HG03378 (cell line): ENCODE measurements at regions not wholly inside any gene's neighbourhood (a gene's known extent, or its start where the extent isn't known, plus 50 kb on each side); places are given as distances from the start of the nearest gene placed in this dataset.

Experiments used
- ATAC-seq: cut with Tn5 transposase; IDR thresholded peaks from one replicate; pipeline ENCODE4 v1.9.1; 2021; ENCODE audit warnings: mild to moderate bottlenecking, moderate library complexity; ENCODE audit not compliant: unreplicated experiment

DNA sequence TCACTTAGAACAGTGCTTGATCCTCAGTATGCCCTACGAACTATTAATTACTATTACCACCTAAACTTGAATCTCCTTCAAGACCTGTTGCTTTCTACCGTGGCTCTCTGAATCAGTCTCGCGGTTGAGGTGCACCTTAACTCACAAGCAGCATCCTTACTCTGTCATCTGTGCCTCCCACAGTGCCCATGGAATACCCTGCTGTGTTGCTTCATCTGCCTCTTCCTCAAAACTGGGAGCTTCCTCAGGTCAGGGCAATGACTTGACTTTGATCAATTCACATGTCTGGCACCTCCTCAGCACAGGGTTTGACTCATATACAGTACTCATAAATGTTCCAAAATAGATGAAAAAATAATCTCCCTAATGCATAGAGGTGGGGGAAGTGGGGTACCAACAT lies 305.9 kb downstream of the NUAK1 start:
- no peak for ATAC-seq

DNA sequence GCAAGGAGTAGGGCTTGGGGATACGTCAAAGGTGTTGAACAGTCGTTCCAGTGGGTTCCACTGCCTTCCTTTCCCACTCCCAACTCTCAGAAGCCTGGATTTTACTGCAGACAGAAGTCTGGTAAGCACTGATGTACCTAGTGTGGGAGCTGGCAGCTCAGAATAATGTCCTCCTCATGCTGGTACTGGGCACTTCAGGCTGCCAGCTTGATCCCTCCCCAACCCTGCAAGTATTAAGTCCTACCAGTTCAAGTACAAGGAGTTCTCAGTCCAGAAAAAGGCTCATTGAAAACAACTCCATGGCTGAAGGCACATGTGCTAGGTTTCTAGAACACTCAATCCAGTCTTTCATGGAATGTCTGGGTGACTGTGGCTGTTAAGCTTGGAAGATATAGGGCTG lies 304.3 kb downstream of the NUAK1 start:
- ATAC-seq, result no peak

DNA sequence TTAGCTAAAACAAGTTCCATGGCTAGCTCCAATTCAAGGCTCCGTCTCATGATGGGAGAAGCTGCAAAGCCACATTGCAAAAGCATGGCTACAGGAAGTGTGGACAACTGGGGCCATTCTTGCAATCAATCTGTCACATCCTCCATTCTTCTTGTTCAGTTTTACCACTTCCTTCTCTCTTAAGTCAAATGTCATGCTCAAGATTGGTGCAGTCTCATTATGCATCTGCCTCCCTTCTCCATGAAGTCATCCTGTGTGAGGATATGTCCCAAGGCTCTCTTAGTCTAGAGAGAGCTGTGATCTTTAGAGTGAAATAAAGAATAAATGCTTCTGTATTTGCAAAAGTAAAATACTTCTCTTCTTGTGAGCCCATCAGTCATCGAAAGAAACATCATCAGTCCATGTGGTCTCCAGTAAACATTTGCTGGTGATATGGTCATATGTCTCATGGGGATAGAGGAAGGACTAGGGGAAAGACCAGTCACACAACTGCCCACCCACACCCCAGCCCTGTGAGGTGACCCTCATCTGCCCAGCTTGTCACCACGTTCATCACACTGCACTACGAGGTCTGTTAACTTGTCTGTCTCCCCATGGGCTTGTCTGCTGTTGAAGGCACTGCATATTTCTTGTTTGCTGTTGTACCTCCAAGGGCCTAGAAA lies 303.0 kb downstream of the NUAK1 start:
- ATAC-seq, result no peak

DNA sequence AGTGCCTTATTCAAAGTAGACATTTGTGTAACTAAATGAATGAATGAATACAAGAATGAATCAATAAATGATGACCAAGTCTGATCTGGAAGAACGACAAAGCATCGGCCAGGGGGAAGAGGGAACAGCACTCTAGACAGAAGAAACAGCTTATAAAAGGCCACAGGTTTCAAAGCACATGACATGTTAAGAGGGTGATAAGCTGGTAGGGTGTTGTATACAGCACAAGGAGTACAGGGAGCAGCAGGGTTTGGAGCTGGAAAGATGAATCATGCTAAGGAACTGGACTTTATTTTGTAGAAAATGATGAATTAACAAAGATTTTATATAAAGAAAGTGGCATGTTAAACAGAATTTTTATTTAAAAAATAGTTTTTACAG lies 302.5 kb downstream of the NUAK1 start:
- no peak for ATAC-seq

DNA sequence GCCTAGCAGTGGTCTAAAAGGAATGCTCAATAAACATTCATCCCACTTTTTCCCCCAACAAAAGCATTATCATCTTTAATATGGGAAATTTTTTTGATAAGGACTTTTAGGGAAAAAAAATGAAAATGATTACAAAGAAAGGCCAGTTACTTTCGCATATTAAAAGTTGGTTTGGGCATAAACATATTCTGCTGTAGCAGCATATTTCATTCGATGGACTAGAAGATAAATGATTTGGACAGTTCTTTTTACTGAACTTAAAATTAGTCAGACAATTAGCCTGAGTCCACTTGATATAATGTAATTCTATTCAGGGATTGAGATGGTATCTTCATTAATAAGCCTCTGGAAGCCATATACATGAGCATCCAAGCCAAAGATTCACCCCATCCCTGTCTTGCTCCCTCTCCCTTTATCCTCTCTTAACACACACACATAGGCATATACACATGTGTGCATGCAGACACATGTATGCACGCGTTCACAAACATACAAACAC lies 299.1 kb downstream of the NUAK1 start:
- no peak for ATAC-seq

DNA sequence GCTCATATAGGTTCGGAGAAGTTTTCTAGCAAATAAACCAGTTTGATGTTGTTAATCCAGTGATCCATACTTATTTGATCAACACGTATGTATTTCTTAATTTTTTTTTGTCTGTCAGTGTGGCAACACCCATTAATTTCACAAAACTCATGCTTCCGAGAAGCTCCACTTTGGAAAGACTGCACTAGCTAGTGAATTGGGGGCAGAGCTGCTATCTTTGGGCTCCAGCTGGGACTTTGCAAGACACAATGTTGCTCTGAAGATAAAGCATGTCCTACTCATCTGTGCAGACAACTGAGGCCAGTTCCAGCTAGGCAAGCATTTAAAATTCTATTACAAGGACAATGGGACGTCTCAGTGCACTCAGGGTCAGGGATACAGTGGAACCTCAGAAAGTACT lies 298.4 kb downstream of the NUAK1 start:
- no peak for ATAC-seq

DNA sequence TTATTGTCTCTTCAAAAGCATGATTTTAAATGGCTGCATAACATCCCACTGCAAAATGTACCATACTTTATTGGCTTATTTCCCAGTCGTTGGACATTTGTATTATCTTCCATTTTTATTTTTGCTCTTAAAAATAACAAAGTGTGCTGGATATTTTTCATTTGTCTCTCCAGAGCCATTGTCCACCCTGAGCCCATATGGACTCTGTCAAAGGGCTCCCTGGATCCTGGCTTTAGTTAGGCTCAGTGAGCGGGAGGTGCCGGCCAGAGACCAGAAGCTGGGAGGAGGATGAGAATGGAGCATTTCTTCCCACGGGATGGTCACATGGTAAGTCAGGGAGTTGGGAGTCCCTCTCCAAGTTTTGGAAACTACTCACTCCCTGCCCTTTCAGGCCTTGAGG lies 296.9 kb downstream of the NUAK1 start:
- no peak for ATAC-seq

DNA sequence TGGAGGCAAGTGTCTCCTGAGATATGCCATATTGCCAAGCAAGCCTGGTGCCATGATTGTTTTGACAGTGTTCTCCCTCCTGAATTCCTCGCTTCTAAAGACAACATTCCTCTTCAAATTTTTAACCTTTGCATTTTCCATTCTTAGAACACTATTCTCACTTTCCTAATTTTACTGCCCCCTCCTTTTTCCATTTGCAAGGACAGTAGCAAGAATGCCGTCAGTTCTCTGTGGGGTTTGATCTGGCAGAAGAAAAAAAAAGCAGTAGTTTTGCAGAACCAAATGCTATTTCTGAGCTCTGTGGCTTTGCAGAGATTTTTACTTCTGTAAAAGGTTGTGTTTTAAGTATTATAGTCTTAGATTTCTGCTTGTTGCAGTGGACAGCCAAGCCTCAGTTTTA lies 295.2 kb downstream of the NUAK1 start:
- no peak for ATAC-seq

DNA sequence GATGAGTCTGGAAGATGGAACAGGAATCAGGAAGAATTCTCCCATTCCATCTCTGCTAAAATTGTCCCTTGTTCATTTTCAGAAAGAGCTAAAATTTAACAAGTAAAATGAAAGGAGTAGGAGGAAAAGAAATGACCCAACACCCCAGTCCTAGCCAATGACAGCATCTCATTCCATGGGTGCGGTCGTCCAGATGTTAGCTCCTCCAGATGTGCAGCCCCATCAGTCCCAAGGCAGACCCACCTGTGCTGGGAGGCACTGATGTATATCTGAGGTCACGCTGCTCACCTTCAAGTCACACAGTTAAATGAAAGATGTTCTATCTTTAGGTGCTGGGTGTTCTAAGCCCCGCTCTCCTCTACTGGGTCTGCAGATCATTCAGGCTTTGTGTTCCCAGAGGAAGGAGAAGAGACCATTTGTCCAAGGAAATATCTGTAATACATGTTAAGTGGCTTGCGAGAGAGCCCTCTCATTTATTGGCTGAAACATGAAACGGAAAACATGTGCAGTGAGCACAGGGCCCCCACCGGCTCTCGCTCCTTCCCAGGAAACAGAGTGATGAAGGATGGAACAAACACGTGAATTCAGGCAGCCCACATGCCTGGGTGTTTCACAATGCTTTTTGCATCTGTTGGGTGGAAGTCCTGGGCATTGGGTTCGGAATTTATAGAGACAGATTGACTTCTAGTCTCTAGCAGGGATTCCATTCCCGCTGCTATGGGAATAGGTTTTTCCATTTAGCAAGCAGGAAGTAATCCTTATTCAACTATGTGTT lies 294.6 kb downstream of the NUAK1 start:
- no peak for ATAC-seq

DNA sequence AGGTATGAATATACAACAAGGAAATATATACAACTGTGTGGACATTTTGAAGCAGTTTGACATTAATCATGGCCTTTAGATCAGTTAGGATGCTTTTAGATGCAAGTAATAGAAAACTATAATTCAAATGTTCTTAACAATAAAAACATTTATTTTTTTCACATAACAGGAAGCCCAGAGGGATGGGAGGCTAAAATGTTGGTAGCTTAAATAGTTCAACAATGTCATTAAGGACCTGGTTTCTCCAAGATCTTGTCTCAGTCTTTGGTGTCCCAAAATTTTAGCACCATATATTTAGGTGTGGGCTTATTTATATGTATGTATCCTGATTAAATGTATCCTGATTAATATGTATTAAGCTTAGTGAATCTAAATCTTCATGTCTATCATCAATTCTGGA lies 292.4 kb downstream of the NUAK1 start:
- no peak for ATAC-seq

DNA sequence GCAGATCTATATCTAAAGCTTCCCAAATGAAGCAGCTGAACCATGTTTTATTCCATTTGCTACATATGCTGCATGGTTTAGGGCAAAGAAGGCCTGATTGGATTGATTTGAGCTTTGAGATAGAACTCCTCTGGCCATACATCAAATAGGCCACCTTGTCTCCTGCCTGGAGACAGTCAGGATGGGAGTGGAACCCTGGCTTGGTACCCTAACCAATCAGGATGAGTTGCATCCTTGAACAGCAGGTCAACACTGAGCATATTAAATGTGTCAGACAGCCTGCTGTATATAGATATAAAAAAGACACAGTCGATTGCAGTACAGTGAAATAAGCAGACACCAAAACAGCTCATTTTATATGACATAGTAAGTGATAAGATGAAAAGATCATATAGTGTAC lies 291.7 kb downstream of the NUAK1 start:
- ATAC-seq, result no peak

DNA sequence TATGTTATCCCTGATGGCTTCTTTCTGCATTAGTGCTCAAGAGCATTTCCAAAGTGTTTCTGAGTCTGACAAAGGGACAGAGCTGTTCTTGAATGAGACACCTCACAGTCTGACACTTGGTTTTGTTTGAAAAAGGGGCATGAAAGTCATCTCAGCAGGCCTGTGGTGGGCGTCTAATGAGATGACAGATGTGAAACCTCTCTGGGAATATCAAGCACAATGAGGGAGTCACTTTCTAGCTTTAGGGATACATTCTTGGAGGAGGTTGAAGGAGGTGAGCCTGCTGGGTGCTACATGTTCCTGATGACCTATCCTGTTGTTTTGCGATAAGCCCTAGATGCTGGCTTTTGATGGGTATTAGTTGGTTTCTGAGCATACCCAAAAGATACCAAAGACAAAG lies 290.5 kb downstream of the NUAK1 start:
- no peak for ATAC-seq

DNA sequence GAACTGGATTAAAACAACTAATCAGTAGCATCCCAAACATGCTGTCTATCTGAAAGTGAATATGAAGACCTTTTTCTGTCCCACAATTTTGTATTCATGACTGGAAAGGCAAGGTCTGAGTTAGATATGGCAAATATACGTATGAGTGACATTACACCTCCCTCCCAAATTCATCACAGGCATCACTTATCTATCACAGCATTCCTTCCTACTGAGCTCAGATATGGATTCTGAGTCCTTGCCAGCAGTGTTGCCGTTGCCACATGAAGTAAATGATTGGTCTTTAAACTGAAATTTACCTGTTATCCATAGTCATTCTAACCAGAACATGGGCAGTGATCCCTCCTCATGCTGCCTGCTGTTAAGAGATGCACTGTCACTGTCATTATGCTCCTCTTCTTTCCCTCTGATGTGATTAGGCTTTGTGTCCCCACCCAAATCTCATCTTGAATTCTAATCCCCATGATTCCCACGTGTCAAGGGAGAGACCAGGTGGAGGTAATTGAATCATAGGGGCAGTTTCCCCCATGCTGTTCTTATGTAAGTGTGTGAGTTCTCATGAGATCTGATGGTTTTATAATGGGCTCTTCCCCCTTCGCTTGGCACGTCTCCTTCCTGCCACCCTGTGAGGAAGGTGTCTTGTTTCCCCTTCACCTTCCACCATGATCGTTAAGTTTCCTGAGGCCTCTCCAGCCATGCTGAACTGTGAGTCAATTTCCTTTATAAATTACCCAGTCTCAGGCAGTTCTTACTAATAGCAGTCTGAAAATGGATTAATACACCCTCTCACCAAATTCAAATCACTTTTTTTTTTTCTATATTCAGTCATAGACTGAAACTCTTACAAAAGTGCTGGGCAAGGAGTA lies 288.4 kb downstream of the NUAK1 start:
- no peak for ATAC-seq

DNA sequence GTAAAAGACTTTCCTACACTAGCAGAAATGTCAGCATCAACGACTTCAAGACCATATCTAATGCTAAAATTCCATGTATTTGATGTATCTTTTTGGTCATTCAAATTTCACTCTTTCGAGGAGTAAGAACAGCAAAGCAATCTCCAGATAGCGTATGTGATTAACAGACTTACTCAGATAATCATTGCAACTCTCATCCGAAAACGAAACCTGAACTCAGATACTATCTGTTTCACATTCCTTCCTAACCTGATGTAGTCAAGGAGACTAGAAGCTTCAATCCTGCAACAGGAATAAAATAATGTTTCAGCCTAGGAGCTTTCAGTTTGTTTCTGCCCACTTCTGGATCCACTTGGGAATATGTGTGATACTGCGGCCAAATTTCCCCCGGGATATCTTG lies 286.3 kb downstream of the NUAK1 start:
- ATAC-seq, result no peak

DNA sequence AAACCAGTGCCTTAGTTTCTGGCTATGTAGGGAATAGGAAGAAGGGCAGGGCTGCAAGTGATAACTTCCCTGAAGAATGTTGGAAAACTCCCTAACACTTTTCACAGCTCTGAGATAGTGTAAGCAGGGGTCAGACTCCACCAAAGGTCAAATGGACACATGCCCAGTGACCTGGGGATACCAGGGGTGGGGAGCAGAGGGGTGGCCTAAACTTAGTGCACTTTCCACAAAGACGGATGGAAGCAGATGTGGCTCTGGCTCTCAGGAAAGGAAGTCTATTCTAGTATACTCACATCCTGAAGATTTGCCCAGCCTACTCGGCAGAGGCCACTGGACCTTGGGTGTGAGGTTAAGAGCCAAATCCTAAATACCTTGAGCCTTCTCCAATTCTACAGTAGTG lies 285.8 kb downstream of the NUAK1 start:
- ATAC-seq, result no peak

DNA sequence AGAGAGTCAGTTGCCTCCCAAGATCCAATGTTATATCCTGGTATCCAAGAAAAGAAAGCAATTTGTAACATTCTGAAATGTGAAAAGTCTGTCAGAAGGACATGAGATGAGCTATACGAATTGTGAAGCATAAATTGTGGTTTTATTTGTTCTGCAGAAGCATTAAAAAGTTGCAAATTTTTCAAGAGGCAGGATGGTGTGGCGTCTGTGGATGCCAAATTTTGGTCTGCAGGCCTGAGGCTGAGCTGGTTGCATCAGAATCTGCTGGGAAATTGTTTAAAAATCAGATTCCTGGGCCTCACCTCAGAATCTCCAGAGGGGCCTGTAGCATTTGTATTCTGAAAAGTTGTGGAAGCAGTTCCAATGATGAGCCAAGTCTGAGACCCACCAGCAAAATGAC lies 284.7 kb downstream of the NUAK1 start:
- ATAC-seq, result no peak

DNA sequence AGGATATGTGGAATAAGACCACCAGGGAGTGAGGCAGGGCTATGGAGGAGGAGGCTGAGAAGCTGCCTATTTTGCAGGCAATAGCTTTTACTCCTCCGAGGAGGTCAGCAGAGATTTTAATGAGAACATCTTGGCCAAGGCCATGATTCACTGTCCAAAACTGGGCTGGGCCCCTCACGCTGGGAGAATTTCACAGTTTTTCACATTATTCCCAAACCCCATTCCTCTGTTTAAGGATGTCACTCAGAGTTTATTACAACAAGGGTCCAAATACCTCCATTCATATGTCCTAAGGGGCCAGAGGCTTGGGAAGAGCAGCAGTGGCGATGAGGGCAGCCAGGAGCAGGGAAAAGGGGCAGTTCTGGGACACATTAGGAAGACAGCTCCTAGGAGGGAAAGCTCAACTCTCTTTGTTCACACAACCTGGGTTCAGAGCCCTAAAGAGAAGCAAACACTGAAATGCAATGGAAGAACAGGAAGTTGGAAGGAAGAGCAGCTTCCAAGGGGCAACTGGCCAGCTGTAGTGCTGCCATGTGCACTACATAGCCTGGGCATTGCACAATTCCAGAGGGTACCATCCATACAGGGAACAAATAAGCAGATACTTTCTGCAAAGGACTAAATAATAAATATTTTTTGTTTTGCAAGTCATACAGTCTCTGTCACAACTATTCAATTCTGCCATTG lies 283.2 kb downstream of the NUAK1 start:
- ATAC-seq, result no peak

DNA sequence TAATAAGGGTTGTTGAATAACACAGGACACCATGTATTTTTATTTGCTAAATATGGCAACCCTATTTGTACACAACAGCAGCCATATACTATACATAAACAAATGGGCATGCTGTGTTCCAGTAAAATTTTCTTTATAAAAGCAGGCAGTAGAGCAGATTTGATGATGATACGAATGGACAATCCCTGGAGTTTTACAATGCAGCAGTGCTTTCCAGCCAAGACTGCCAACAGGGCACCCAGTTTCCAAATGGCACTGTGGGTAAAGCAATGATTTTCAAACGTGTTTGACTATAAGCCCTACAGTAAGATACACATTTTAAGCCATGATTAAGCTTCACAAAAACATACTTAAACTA lies 282.7 kb downstream of the NUAK1 start:
- ATAC-seq, result no peak

DNA sequence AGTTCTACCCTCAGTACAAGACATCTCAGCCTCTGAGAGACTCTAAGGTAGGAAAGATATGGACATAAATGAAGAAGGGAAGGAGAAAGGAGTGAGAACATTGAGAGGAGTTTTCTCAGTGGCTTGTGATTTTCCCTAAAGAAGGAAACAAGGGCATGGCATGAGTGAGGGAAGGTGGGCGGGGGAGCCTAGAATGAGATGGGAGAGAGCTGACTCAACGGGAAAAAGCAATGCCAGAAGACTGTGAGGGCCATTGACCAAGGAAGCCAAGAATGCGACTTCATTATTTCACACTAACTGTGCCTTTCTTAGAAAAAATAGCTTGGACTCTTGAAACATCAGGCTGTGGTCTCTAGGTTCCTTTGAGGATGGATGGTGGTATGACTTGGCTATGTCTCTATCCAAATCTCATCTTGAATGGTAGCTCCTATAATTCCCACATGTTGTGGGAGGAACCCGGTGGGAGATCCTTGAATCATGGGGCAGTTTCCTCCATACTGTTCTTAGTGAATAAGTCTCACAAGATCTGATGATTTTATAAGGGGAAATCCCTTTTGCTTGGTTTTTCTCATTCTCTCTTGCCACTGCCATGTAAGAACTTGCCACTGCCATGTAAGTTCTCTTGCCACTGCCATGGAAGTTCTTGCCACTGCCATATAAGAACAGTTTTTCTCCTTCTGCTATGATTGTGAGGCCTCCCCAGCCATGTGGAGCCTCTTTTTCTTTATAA lies 279.6 kb downstream of the NUAK1 start:
- no peak for ATAC-seq

DNA sequence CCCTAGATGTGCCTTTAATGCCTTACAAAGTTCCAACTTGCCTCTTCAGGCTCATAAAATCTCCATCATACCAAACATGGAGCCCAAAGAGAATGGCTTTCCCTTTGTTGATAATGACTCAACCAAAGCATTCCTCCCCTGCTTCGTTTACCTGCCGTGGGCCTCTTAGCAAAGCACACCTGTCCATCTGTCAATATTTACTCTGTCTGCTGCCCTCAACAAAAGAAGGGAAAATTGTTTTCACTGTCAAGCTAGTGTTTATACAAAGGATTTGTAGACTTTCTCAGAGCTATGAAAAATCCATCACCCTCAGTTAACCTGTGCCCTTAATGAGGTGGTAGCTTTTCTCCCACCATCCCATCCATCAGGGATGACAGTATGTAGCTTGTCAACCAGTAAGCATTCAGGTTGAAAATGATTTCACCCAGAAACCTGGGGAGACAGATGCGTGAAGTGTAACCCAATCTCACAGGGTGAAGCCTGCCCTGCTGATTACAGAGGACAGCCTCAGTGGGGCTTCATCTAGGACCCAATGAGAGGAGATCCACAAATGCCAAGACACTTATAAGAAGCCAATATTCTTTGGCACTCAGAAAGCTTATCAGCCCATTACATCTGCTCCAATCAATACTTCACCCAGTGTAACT lies 278.1 kb downstream of the NUAK1 start:
- no peak for ATAC-seq
